HTR-8/SVneo (cell line): ENCODE measurements at regions not wholly inside any gene's neighbourhood (a gene's known extent, or its start where the extent isn't known, plus 50 kb on each side); places are given as distances from the start of the nearest gene placed in this dataset.
A peak's percentile ranks its signal among the peaks of the same experiment; 100 is the strongest.
"Not testable (repeated sequence)": the region's sequence is repeated elsewhere in the genome, so short reads cannot be mapped to it uniquely, and the experiment has no call there.

Experiments used
- DNase-seq: peaks from one replicate; pipeline ENCODE4 v3.0.0; 2011; ENCODE audit warnings: low spot score, mixed read lengths; ENCODE audit not compliant: insufficient read length
- FAIRE-seq: peaks from 2 replicates; lab custom pipeline; 2011; peaks lifted over from hg19 to GRCh38; lab: Jason Lieb, UNC

- FAIRE-seq = no peak
- DNase-seq = no peak
Observed at GRCh38 chr2:34719206-34719605, 1120.1 kb upstream of the FAM98A start.

DNA sequence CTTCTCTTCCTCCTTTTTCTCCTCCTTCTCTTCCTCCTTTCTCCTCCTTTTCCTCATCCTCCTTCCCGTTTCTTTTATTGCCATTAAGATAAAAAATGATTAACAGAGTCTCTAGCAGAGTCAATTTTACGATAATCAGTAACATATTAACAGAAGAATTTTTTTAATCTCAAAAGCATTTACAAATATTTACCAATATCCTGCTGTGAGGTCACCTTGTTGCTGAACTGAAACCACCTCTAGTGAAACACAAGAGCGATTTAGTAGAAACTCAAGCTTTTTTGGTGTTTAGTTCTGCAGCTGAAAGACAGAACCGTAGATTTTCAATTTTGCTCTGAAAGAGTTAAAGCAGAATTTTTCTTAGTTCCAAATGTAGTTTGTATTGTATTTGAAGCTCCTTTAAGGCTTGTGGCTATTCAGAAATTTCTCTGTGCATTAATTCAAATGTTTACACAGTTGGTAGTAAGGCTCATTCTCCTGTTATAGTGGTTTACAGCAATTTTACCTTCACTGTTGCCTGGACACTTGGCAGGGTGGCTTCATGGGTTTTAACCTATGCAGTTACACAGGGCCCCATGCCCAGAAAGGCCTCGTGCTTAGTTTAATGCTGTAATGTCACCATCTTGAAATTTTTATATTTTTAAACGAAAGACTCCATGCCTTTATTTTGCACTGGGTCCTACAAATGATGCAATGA is 1106.6 kb upstream of the FAM98A start:
- FAIRE-seq (no peak), DNase-seq (no peak)

- DNase-seq (no peak), FAIRE-seq (no peak)
Observed at GRCh38 chr2:34703292-34703691, 1104.2 kb upstream of the FAM98A start.

DNA sequence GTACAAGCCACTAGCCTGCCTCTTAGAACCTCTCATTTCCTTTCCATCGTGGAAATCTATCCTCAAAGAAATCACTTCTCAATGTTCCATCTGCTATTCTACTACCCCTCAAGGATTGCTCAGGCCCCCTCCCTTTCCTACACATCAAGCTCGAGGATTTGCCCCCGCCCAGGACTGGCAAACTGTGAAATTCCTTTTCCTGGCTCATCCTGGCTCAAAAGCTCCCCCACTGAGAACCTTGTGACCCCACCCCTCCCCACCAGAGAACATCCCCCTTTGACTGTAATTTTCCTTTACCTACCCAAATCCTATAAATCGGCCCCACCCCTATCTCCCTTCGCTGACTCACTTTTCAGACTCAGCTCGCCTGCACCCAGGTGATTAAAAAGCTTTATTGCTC is 1103.3 kb upstream of the FAM98A start:
- not testable (repeated sequence) for FAIRE-seq

DNA sequence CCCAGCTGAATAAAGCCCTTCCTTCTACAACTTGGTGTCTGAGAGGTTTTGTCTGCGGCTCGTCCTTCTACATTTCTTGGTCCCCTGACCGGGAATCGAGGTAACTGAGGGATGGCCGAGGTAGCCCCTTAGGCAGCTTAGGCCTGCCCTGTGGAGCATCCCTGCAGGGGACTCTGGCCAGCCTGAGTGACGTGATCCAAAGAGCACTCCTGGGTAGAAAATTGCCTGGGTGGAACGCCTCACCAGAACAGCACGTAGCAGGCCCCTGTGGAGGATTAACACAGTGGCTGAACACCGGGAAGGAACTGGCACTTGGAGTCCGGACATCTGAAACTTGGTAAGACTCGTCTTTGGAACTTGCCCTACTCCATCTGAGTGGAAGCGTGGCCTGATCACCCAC is 1078.5 kb upstream of the FAM98A start:
- not testable (repeated sequence) for FAIRE-seq, DNase-seq

More for the DNA sequence above, 1103.3 kb upstream of the FAM98A start:
- not testable (repeated sequence) for DNase-seq

DNA sequence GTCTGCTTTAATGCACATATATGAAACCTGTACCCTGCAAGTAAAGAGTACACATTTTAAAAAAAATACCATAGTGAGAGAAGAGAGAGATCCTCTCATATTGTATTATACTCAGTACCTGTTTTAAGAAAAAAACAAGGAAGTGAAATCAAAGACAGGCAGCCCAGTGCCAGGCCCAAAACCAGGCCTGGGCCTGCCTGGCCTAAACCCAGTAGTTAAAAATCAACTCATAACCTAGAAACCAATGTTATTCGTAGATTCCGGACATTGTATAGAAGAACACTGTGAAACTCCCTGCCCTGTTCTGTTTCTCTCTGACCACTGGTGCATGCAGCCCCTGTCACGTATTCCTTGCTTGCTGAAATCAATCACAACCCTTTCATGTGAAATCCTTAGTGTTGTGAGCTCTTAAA is 1078.0 kb upstream of the FAM98A start:
- not testable (repeated sequence) for DNase-seq, FAIRE-seq

- no peak for DNase-seq
- no peak for FAIRE-seq
Observed at GRCh38 chr2:34670482-34670881, 1071.4 kb upstream of the FAM98A start.

DNA sequence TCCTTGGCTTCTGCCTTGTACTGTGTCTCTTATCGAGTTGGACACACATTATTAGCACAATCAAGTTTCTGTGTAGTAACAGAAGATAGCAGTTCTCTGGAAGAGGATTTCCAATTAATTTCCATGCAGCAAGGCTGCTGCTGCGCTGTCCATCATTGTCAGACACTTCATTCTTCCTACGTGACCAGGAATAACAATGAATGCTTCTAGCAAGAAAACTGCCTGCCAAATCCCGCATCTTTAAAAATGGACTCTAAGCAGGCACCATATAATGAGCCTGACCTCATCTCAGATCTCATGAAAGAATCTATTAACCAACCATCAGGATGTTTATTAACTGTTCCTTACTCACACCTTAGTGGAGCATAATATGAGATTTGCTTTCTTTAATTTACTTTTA is 1067.7 kb upstream of the FAM98A start:
- FAIRE-seq = no peak
- DNase-seq = no peak

DNA sequence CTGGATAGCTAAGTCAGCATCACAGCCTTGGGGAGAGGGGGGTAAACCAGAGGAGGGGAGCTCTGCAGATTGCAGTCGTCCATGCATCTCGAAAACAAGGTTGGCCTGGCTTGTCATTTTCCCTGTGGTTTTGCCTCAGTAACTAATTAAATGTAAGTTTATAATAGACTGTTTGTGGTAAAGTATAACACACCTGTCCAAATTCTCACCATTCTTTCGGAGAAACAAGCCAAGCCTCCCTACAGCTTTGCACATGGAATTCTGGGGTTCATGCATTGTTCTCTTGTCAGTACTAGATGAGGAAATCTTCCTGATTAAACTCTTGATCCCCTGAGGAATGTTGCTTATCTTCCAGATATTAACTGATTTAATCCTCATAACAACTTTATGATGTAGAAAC is 1065.2 kb upstream of the FAM98A start:
- DNase-seq = no peak

DNA sequence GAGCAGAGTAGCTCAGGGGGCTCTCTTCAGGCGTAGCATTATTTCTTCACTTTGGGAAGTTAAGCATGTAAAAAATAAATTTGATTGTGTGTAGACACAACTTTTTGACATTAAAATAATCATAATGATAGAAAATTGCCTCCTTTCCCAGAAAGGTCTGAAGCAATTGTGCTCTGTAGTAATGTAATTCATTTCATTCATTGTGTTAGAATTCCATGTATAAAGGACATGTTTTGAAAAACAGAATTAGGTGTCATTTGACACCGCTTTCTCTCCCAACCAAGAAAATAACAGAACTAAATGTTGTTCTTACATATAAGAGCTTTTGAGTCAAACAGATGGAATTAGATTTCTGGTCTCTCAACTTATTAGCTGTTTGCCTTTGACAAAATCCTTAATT is 1064.2 kb upstream of the FAM98A start:
- FAIRE-seq (no peak), DNase-seq (no peak)

More for the DNA sequence above, 1065.2 kb upstream of the FAM98A start:
- FAIRE-seq = no peak

- DNase-seq = no peak
- FAIRE-seq = no peak
Observed at GRCh38 chr2:34660741-34661140, 1061.6 kb upstream of the FAM98A start.

DNA sequence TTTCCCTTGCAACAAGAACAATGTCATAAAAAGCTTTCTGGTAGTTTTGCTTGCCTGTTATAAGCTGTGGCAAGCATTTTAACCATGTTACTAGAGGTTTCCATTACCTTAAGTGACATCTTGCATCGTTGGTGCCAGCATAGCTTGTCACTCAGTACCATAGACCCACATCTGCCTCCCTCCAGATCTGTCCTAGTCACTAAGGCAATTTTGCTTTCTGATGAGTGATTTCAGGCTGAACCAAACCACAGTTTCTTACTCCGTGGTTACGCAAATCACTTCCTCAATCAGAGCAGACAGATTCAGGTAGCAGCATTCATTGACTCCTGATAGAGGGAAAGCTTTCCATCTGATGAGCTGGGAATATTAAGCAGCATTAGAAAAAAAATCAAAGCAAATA is 1057.5 kb upstream of the FAM98A start:
- FAIRE-seq (no peak), DNase-seq (no peak)

DNA sequence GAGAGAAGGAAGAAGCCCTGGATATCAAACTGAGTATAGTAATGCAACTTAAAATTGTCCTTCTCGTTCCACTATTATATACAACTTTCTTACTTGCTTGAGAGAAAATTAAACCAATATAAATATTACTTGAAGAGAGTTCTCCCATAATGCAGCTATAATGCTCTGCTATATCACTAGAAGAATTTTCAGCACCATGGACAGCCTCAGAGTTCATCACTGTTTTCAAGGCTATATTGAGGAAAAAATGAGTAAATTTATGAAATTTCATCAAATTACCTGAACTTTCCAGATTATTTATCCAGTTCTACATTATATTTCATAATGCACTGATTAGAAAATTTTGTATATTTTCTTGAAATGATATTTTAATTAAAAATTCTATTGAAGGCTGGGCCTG is 1053.5 kb upstream of the FAM98A start:
- FAIRE-seq = no peak

GRCh38 chr2:34646901-34647300 is 1047.8 kb upstream of the FAM98A start:
- DNase-seq (no peak), FAIRE-seq (no peak)

More for the DNA sequence above, 1053.5 kb upstream of the FAM98A start:
- no peak for DNase-seq

- DNase-seq = no peak
- FAIRE-seq = no peak
Observed at GRCh38 chr2:34632327-34632726, 1033.2 kb upstream of the FAM98A start.

- DNase-seq (no peak), FAIRE-seq (no peak)
Observed at GRCh38 chr2:34627003-34627402, 1027.9 kb upstream of the FAM98A start.

DNA sequence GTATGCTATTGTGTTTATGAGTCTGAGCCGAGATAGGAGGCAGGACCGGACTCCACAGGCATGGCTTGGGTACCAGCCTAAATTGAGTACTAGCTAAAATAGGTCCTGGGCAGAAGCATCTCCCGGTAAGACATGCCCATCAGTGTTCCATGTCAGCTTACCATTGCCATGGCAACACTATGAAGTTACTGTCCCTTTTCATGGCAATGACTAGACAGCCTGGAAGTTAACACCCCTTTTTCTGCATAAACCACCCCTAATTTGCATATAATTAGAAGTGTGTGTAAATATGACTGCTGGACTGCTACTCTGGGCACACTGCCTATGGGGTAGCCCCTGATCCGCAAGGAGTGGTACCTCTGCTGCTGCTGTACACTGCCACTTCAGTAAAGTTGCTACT is 1005.1 kb upstream of the FAM98A start:
- no peak for FAIRE-seq
- DNase-seq = no peak

- FAIRE-seq = no peak
- no peak for DNase-seq
Observed at GRCh38 chr2:34602262-34602661, 1003.2 kb upstream of the FAM98A start.

DNA sequence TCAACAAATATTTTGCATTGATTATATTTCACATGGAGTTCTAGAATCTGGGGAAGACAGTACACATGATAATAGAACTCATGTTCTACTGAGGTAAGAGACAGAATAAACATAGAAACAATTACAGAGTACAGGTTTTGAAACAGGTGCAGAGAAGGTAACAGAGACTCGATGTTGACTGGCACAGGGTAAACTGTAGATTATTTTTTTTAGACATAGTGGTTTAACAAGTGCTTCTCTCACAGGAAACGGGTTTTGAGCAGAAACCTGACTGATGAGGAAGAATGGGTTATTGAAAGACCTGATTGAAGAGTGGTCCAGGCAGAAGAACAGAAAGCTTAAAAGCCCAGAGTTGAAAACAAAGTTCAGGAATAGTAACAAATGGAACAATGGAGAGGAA is 1002.5 kb upstream of the FAM98A start:
- DNase-seq (no peak), FAIRE-seq (no peak)

DNA sequence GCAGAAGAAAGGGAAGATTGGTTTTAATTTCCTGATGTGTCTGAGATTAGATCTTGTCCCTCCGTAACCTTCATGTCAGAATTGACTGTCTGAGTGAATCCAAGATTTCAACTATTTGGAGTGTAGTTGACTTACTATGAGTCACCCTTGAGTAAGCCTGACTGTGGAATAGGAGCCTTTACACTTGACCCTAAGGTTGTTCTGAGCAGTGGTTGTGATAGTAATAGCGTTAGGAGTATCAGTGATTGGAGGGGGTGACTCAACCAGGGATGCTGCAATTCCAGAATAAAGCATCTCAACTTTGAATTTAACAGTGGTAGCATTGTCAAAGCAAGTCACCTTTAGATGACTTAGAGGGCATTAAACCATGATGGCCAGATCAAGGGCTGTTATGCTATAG is 979.5 kb upstream of the FAM98A start:
- FAIRE-seq = no peak
- no peak for DNase-seq

DNA sequence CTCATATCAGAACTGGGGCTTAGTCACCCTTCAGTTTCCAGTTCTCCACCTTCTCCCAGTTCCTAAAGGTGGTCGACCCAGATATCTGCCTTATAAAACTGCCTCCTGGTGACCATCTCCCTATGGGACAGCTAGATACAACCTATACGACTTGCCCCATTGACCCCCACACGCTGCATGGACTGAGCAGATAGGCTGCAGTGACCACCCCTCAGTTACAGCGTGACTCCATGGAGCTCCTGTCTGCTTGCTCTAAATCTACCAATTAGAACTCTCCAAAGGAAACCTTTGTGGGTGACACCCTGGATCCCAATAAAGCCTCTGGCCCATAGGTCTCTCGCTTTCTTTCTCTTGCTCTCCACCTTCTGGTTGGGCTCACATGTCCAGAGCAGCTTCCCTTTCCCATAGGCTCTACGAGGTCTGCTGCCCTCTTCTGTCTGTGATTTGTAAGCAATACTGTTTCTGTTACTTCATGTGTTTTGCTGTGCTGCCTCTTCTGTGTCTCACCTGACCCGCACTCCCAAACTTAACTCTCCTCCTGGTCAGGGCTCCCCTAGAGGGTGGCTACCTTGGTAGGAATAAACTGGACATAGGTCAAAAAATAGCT is 971.3 kb upstream of the FAM98A start:
- FAIRE-seq (no peak), DNase-seq (peak; percentile 18)

DNA sequence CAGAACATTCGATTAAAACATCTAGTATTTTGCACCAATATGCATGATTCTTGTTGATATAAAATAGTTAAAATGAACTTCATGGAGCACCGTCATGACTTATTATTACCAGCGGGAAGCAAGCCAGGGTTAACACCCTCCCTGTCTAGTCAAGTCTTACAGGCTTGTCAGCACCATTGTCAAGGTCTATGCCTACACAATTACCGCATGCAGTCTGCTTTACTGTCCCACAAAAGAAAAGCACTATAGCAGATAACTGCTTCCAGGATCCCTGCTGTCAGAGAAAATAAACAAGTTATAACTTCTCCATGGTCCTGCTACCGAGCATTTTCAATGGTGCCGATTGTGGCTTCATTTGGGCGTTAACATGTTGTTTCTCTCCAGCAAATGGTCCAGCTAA is 968.0 kb upstream of the FAM98A start:
- FAIRE-seq (no peak), DNase-seq (no peak)
